ENCODE measurements at regions not wholly inside any gene's neighbourhood (a gene's known extent, or its start where the extent isn't known, plus 50 kb on each side); places are given as distances from the start of the nearest gene placed in this dataset.

GRCh38 chr13:84528408-84529070 is 646.3 kb upstream of the SLITRK1 start:
- no peak for DNase-seq

DNA sequence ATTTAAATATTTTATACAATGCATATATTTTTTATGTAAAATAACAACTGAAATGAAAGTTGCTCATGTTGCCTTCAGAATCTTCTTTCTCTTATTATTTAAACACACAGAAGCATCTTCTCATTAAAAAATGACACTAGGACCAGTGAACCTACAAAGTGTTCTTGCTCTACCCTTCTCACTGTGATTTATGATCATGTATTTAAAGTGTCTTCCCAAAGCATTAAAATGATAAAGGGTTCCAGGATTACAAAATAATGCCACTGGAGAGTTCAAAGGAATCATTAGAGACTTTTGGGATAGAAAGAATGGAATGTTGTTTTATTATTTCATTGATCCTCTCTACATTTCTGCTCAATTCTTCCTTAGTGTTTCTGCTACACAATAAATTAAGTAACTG is 643.6 kb upstream of the SLITRK1 start:
- DNase-seq: no peak

- no peak for DNase-seq
These were observed 642.3 kb upstream of the SLITRK1 start for GRCh38 chr13:84524586-84524985.

- DNase-seq: no peak
These were observed 617.7 kb upstream of the SLITRK1 start for GRCh38 chr13:84500016-84500415.

DNA sequence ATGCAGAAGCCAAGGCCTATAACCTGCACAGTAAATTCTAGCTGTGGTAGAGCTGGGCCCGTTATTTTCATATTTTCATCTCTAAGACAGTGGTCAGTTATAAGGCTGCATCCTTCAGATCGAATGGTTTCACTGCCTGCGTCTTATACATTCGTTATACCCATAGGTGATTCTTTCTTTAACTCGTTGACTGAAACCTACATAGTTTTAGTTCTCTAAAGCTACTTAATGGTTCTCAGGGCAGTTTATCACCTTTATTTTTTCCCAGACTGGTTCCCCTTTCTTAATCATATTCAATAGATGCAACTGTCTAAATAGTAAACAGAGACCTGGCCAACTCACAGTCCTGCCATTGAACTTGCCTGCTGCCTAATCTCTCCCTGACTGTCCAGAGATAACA is 615.3 kb upstream of the SLITRK1 start:
- no peak for DNase-seq

GRCh38 chr13:84491952-84492351 is 609.7 kb upstream of the SLITRK1 start:
- DNase-seq: no peak

GRCh38 chr13:84487752-84488151 is 605.5 kb upstream of the SLITRK1 start:
- DNase-seq: no peak

- no peak for DNase-seq
These were observed 599.7 kb upstream of the SLITRK1 start for GRCh38 chr13:84481958-84482357.

- no peak for DNase-seq
These were observed 597.4 kb upstream of the SLITRK1 start for GRCh38 chr13:84479656-84480055.

DNA sequence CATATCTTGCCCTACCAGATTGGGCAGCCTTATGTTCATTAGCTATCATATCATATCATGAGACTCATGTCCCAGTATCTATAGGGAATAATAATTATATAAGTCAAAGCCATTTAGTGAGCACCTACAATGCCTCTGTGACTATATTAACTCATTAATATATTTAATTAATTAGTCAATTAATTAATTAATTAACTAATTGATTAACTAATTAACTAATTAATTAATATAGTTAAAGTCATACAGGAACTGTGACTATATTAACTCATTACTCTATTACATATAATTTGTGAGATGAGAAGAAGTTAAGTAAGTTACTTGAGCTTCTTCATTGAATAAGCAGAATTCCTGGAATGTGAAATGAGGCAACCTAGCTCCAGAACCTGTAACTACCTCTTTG is 588.3 kb upstream of the SLITRK1 start:
- no peak for DNase-seq

GRCh38 chr13:84466461-84466860 is 584.2 kb upstream of the SLITRK1 start:
- no peak for DNase-seq

DNA sequence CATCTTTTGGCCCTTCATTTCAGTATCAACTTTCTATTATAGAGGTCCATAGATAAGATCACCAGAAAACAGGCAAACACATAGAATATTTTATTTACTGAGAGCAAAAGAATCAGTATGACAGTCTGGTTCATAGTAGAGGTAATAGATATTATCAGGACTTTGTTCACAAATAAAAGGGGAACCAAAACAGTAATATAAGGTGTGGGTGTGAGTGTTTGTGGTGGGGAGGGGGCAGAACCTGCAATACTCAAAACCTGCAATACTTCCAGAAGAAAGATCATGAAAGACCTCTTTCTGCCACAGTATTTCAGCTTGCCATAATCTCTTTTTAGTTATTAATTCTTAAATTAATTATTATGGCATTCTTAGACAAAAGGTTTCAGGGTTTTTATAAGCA is 578.7 kb upstream of the SLITRK1 start:
- DNase-seq: no peak

DNA sequence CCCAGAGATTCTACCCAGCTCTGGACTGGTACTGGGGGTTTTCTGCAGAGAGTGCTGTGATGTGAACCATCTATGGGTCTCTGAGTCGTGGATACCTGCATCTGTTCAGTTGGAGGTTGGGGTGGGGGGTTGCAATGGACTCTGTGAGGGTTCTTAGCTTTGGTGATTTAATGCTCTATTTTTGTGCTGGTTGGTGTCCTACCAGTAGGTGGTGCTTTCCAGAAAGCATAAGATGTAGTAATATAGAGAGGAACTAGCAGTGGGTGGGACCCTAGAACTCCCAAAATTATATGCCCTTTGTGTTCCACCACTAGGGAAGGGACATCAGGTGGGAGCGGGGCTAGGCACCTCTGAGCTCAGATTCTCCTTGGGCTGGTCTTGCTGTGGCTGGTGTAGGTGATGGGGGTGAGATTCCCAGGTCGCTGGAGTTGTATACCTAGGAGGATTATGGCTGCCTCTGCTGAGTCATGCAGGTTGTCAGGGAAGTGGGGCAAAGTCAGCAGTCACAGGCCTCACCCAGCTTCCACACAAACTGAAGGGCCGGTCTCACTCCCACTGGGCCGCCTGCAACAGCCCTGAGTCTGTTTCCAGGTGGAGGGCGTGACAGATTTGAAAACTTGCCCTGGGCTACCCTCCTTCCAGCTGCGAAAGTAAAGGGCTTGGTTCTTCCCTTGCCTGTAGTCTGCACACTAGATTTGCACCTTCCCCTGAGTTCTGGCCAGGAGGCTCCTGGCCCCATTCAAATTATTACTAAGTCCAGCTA is 573.0 kb upstream of the SLITRK1 start:
- no peak for DNase-seq

DNA sequence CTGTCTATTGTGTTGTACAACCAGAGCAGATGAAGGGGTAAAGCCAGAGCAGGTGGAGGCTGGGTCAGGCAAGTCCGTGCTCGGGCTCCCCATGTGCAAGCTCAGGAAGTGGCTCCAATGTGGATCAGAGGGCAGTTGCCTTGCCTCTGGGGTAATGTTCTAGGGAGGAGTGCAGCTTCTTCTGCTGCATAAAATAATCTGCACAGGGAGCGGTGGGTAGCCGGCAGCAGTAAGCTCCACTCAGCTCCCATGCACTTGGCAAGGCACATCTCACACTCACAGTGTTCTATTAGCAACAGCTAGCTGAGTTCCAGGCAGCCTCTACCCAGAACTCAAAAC is 565.3 kb upstream of the SLITRK1 start:
- DNase-seq: no peak

GRCh38 chr13:84446972-84447639 is 564.8 kb upstream of the SLITRK1 start:
- no peak for DNase-seq

DNA sequence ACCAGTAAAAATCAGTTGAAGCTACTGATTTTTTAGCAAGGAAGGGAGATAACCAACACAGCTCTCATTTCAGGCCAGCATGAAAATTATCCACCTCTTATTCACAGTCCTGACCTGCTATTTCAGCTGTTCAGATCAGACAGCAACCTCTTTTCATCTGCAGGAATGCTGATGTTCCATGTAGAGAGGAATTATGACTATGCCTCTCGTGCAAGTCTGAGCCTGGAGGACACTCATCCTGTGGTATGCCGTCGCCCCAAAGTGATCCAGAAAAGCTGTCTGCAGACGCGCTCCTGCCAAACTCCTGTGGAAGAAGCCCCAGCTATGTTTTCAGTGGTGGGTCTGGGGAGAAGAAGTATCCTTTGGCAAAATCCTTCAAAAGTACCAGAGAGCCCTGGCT is 563.5 kb upstream of the SLITRK1 start:
- DNase-seq: no peak

GRCh38 chr13:84443463-84443862 is 561.2 kb upstream of the SLITRK1 start:
- no peak for DNase-seq

DNA sequence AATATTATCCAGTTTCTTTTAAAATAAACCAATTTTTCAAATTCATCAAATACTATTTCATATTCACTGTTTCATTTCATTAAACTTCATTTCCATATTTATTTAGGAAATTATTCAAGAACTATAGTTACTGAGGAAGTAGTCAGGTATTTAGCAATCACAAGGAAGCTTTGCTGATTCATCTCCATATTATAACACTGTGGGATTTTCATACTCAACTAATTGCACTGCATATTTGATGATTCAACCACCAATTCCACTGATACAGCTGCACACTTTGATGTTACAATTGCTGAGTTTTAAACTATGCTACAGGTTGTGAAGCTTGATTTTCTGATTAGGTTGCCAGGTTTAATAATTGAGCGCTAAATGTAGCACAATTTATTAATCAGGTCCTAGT is 556.8 kb upstream of the SLITRK1 start:
- no peak for DNase-seq

DNA sequence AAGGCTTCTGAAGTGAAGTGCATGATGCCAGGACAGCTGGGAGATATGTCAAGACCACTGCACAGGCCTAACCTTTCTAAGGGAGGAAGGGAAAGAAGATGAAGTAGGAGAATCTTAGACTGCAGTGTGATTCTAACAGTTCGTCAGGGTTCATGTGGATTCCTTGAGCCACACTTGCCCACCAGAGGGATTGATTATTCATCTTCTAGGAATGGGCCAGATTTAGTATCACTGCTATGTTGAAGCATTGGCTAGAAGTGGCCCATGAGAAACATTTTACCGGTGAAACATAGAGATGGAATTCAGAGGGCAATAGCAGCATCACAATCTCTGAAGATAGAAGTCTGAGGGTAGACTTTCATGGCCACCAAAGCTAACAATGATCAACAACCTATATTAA is 550.8 kb upstream of the SLITRK1 start:
- no peak for DNase-seq

DNA sequence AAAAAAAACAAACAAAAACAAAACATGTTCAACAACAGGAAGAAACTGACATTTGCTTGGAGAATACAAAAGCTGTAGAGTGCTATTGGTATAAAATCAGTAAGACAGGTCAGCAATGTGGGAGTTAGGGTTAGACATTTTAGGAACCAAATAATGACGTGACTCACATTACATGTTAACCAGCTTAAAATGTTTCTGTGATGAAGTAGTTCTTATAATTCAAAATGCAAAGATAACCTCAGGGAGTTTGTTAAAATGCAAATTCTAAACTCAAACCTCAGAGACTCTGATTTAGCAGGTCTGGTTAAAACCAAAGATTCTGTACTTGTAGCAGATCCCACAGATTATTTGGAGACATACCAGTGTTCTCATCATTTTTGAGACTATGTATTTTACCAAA is 549.4 kb upstream of the SLITRK1 start:
- no peak for DNase-seq

- DNase-seq: no peak
These were observed 548.2 kb upstream of the SLITRK1 start for GRCh38 chr13:84430446-84430845.

- no peak for DNase-seq
These were observed 547.7 kb upstream of the SLITRK1 start for GRCh38 chr13:84430015-84430414.

- no peak for DNase-seq
These were observed 535.8 kb upstream of the SLITRK1 start for GRCh38 chr13:84418041-84418440.

GRCh38 chr13:84417416-84417815 is 535.1 kb upstream of the SLITRK1 start:
- no peak for DNase-seq

All from KG1 (cell line).